NCI-H1694 (cell line): ENCODE measurements at regions not wholly inside any gene's neighbourhood (a gene's known extent, or its start where the extent isn't known, plus 50 kb on each side); places are given as distances from the start of the nearest gene placed in this dataset.
"Not testable (repeated sequence)": the region's sequence is repeated elsewhere in the genome, so short reads cannot be mapped to it uniquely, and the experiment has no call there.

Experiments
- DNase-seq: peaks from one replicate; lab custom pipeline; 2025; lab: John Stamatoyannopoulos, UW

- not testable (repeated sequence) for DNase-seq
Observed at GRCh38 chr2:95727420-95727819, 135.6 kb downstream of the TRIM43 start.

GRCh38 chr2:95728878-95729596, 137.2 kb downstream of the TRIM43 start:
- peak; percentile 94 for DNase-seq

- no peak for DNase-seq
Observed at GRCh38 chr2:95729597-95729955, 137.8 kb downstream of the TRIM43 start.

- no peak for DNase-seq
Observed at GRCh38 chr2:95730813-95731212, 139.0 kb downstream of the TRIM43 start.

GRCh38 chr2:95734976-95735890, 143.4 kb downstream of the TRIM43 start:
- no peak for DNase-seq

GRCh38 chr2:95738301-95738700, 146.5 kb downstream of the TRIM43 start:
- DNase-seq, result no peak

GRCh38 chr2:95752126-95752525, 160.3 kb downstream of the TRIM43 start:
- peak; percentile 9 for DNase-seq

- DNase-seq, result not testable (repeated sequence)
Observed at GRCh38 chr2:95753812-95754211, 162.0 kb downstream of the TRIM43 start.

- DNase-seq, result not testable (repeated sequence)
Observed at GRCh38 chr2:95754213-95754612, 162.4 kb downstream of the TRIM43 start.

GRCh38 chr2:95754819-95755563, 163.2 kb downstream of the TRIM43 start:
- DNase-seq, result not testable (repeated sequence)

GRCh38 chr2:95755956-95756669, 164.3 kb downstream of the TRIM43 start:
- peak; percentile 30 for DNase-seq

GRCh38 chr2:95757988-95758387, 166.2 kb downstream of the TRIM43 start:
- DNase-seq, result no peak

GRCh38 chr2:95759481-95760246, 167.9 kb downstream of the TRIM43 start:
- DNase-seq, result no peak

- DNase-seq, result no peak
Observed at GRCh38 chr2:95760806-95761525, 169.2 kb downstream of the TRIM43 start.

GRCh38 chr2:95761556-95761955, 169.8 kb downstream of the TRIM43 start:
- no peak for DNase-seq

GRCh38 chr2:95762023-95763021, 170.5 kb downstream of the TRIM43 start:
- DNase-seq, result not testable (repeated sequence)

- DNase-seq, result not testable (repeated sequence)
Observed at GRCh38 chr2:95763074-95763473, 171.3 kb downstream of the TRIM43 start.

GRCh38 chr2:95764966-95765365, 173.2 kb downstream of the TRIM43 start:
- DNase-seq, result not testable (repeated sequence)
